ENCODE measurements at regions not wholly inside any gene's neighbourhood (a gene's known extent, or its start where the extent isn't known, plus 50 kb on each side); places are given as distances from the start of the nearest gene placed in this dataset.

DNA sequence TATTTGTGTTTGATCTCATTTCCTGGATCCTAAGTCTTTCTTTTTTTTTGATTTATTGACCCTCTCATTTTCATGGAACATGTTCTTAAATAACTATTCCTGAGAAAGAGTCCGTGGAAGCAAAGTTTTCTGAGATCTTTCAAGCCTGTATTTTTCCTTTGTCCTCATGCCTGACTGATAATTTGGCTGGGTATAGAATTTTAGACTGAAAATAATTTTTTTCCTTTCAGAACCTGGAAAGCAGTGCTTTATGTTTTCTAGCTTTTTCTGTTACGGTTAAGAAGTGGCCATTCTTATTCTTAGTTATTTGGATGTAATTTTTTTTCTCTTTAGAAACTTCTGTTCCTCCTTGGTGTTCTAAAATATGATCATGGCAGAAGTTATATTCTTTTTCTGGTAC is 82.5 kb downstream of the SEMA4F start:
- Mint-ChIP-seq H3K4me1 (peaks cover 38% of the 10 kb centered on the region), H3K9me3 (peaks cover 13% of the 10 kb centered on the region), H3K4me3 (no peak overlapping the region), H3K27ac (peak overlapping the region; percentile 69), H3K27me3 (ENCODE audit: low read depth) (no peaks in the 10 kb centered on the region; the same call in 1 of the 2 replicates), H3K36me3 (peaks cover 13% of the 10 kb centered on the region)
- DNase-seq (ENCODE audit: low spot score), result no peak
- ATAC-seq, result no peak
- POLR2A ChIA-PET, result no interaction called here
- TF ChIP-seq ZNF396 (CRISPR knock-in tag; IDR thresholded peaks at IDR 0.05; ENCODE audit: borderline replicate concordance) (no peak), ZNF121 (CRISPR knock-in tag; IDR thresholded peaks at IDR 0.05) (no peak), MAX (CRISPR knock-in tag; IDR thresholded peaks at IDR 0.05) (no peak), RORB (CRISPR knock-in tag; IDR thresholded peaks at IDR 0.05) (no peak), ATF1 (CRISPR knock-in tag; IDR thresholded peaks at IDR 0.05) (no peak), KAT7 (CRISPR knock-in tag; IDR thresholded peaks at IDR 0.05; ENCODE audit: borderline replicate concordance) (no peak), ZNF219 (CRISPR knock-in tag; IDR thresholded peaks at IDR 0.05; ENCODE audit: borderline replicate concordance) (no peak), NFYB (CRISPR knock-in tag; conservative IDR thresholded peaks at IDR 0.05; ENCODE audit: low read depth) (no peak), E2F1 (CRISPR knock-in tag; IDR thresholded peaks at IDR 0.05) (no peak), ATF6 (CRISPR knock-in tag; IDR thresholded peaks at IDR 0.05) (no peak), CREM (CRISPR knock-in tag; IDR thresholded peaks at IDR 0.05) (no peak), ZBTB21 (CRISPR knock-in tag; IDR thresholded peaks at IDR 0.05; ENCODE audit: borderline replicate concordance) (no peak), MYBL2 (CRISPR knock-in tag; IDR thresholded peaks at IDR 0.05) (no peak), ZNF138 (CRISPR knock-in tag; conservative IDR thresholded peaks at IDR 0.05) (no peak), FOXJ3 (CRISPR knock-in tag; IDR thresholded peaks at IDR 0.05; ENCODE audit: borderline replicate concordance) (no peak)
- TF ChIP-seq, protein P1, sequence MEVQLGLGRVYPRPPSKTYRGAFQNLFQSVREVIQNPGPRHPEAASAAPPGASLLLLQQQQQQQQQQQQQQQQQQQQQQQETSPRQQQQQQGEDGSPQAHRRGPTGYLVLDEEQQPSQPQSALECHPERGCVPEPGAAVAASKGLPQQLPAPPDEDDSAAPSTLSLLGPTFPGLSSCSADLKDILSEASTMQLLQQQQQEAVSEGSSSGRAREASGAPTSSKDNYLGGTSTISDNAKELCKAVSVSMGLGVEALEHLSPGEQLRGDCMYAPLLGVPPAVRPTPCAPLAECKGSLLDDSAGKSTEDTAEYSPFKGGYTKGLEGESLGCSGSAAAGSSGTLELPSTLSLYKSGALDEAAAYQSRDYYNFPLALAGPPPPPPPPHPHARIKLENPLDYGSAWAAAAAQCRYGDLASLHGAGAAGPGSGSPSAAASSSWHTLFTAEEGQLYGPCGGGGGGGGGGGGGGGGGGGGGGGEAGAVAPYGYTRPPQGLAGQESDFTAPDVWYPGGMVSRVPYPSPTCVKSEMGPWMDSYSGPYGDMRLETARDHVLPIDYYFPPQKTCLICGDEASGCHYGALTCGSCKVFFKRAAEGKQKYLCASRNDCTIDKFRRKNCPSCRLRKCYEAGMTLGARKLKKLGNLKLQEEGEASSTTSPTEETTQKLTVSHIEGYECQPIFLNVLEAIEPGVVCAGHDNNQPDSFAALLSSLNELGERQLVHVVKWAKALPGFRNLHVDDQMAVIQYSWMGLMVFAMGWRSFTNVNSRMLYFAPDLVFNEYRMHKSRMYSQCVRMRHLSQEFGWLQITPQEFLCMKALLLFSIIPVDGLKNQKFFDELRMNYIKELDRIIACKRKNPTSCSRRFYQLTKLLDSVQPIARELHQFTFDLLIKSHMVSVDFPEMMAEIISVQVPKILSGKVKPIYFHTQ (CRISPR knock-in tag; IDR thresholded peaks at IDR 0.05), result no peak
- TF ChIP-seq, protein P2, sequence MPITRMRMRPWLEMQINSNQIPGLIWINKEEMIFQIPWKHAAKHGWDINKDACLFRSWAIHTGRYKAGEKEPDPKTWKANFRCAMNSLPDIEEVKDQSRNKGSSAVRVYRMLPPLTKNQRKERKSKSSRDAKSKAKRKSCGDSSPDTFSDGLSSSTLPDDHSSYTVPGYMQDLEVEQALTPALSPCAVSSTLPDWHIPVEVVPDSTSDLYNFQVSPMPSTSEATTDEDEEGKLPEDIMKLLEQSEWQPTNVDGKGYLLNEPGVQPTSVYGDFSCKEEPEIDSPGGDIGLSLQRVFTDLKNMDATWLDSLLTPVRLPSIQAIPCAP (CRISPR knock-in tag; IDR thresholded peaks at IDR 0.05), result no peak
- CTCF ChIA-PET, result no interaction called here

DNA sequence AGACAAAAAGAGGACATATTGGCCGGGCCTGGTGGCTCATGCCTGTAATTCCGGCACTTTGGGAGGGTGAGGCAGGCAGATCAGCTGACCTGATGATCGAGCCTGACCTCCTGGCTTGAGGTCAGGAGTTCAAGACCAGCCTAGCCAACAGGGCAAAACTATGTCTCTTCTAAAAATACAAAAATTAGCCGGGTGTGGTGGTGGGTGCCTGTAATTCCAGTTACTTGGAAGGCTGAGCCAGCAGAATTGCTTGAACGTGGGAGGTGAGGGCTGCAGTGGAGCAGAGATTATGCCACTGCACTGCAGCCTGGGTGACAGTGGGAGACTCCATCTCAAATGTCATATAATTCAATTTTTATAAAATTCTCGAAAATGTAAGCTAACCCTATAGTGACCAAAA is 84.5 kb downstream of the SEMA4F start:
- ChIA-PET POLR2A (no interaction called here), CTCF (no interaction called here)
- H3K9me3 Mint-ChIP-seq, result peaks cover 13% of the 10 kb centered on the region
- peaks cover 40% of the 10 kb centered on the region for H3K4me1 Mint-ChIP-seq
- H3K36me3 Mint-ChIP-seq, result peaks cover 13% of the 10 kb centered on the region
- no peak overlapping the region for H3K27ac Mint-ChIP-seq
- H3K27me3 Mint-ChIP-seq (ENCODE audit: low read depth), result no peaks in the 10 kb centered on the region; the same call in 1 of the 2 replicates
- DNase-seq (ENCODE audit: low spot score) (no peak), ATAC-seq (no peak)
- H3K4me3 Mint-ChIP-seq, result no peak overlapping the region
- no peak for TF ChIP-seq CREM (CRISPR knock-in tag; IDR thresholded peaks at IDR 0.05)
- TF ChIP-seq EMX1 (CRISPR knock-in tag; IDR thresholded peaks at IDR 0.05), result no peak
- TF ChIP-seq AFF4 (CRISPR knock-in tag; IDR thresholded peaks at IDR 0.05; ENCODE audit: borderline replicate concordance), result no peak
- TF ChIP-seq GTF2I (CRISPR knock-in tag; conservative IDR thresholded peaks at IDR 0.05), result no peak
- no peak for TF ChIP-seq RORB (CRISPR knock-in tag; IDR thresholded peaks at IDR 0.05)
- no peak for TF ChIP-seq ZNF121 (CRISPR knock-in tag; IDR thresholded peaks at IDR 0.05)
- no peak for TF ChIP-seq SP1 (CRISPR knock-in tag; conservative IDR thresholded peaks at IDR 0.05)
- TF ChIP-seq NFYB (CRISPR knock-in tag; conservative IDR thresholded peaks at IDR 0.05; ENCODE audit: low read depth), result no peak
